Neural progenitor cell (in vitro differentiated cells): ENCODE measurements at regions not wholly inside any gene's neighbourhood (a gene's known extent, or its start where the extent isn't known, plus 50 kb on each side); places are given as distances from the start of the nearest gene placed in this dataset.

Experiments used
- EZH2 ChIP-seq: fragments of 200-600 bp; sonication (generic); IDR thresholded peaks from 2 replicates; pipeline ENCODE4 v1.6.1; 2017; ENCODE audit warnings: antibody characterized with exemption, mild to moderate bottlenecking, moderate library complexity
- TF ChIP-seq, protein P1 (sequence below): fragments of 200-600 bp; sonication (generic); IDR thresholded peaks from 2 replicates; pipeline ENCODE4 v1.5.1; 2017; ENCODE audit warnings: antibody characterized with exemption, mild to moderate bottlenecking

DNA sequence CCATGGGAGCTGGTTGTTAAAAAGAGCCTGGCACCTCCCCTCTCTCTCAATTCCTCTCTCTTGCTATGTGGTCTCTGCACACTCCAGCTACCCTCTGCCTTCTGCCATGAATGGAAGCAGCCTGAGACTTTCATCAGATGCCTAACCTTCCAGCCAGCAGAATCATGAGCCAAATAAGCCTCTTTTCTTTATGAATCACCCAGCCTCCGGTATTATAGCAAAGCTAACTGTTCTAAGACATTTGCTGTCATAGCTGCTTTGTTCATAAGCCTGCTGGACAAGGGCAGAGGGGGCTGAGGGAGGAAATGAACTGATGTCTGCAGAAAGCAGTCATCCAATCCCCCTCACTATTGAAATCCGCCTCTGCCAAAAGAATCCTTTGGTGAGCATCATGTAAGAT lies 196.7 kb downstream of the ZNF330 start:
- TF ChIP-seq, protein P1, sequence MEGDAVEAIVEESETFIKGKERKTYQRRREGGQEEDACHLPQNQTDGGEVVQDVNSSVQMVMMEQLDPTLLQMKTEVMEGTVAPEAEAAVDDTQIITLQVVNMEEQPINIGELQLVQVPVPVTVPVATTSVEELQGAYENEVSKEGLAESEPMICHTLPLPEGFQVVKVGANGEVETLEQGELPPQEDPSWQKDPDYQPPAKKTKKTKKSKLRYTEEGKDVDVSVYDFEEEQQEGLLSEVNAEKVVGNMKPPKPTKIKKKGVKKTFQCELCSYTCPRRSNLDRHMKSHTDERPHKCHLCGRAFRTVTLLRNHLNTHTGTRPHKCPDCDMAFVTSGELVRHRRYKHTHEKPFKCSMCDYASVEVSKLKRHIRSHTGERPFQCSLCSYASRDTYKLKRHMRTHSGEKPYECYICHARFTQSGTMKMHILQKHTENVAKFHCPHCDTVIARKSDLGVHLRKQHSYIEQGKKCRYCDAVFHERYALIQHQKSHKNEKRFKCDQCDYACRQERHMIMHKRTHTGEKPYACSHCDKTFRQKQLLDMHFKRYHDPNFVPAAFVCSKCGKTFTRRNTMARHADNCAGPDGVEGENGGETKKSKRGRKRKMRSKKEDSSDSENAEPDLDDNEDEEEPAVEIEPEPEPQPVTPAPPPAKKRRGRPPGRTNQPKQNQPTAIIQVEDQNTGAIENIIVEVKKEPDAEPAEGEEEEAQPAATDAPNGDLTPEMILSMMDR: no peak
- TF ChIP-seq EZH2: no peak
